ENCODE measurements at regions not wholly inside any gene's neighbourhood (a gene's known extent, or its start where the extent isn't known, plus 50 kb on each side); places are given as distances from the start of the nearest gene placed in this dataset.
"Not testable (repeated sequence)": the region's sequence is repeated elsewhere in the genome, so short reads cannot be mapped to it uniquely, and the experiment has no call there.

GRCh38 chr7:93022931-93023478, 94.8 kb downstream of the SAMD9 start:
- TF ChIP-seq POLR2A, EP300, CTCF (IDR thresholded peaks at IDR 0.05): not testable (repeated sequence)
